ENCODE measurements at regions not wholly inside any gene's neighbourhood (a gene's known extent, or its start where the extent isn't known, plus 50 kb on each side); places are given as distances from the start of the nearest gene placed in this dataset.
A peak's percentile ranks its signal among the peaks of the same experiment; 100 is the strongest.

- no peak for DNase-seq (ENCODE audit: low read depth in 2 of 2)
- H3K4me3 ChIP-seq (replicated peaks in 1 of 2; ENCODE audit: low read depth in 2 of 2, low read length in 2 of 2), result no peak overlapping the region
- no peak for TF ChIP-seq CTCF (IDR thresholded peaks at IDR 0.05; ENCODE audit: low read depth, low read length)
Measured at GRCh38 chr1:67482733-67483482, 52.7 kb upstream of the SERBP1 start.

DNA sequence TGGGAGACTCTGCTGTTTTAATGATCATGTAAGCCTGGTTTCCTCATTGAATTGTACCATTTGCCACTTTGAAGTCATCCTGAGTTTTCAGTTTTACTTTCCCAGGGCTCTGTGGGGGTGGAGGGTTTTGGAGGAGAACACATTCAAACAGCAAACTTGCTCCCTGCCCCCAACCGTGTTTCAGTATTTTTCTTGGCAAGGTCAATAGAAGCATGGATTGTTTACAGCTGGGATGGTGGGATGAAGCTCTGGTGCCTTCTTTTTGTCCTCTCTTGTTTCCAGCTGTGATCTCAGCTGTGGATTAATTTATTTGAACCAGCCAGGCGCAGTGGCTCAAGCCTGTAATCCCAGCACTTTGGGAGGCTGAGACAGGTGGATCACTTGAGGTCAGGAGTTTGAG lies 54.3 kb upstream of the SERBP1 start:
- peak in 1 of 2 donors; percentile 14 for DNase-seq (ENCODE audit: low read depth in 2 of 2)
- TF ChIP-seq CTCF (IDR thresholded peaks at IDR 0.05; ENCODE audit: low read depth, low read length), result no peak
- H3K4me3 ChIP-seq (replicated peaks in 1 of 2; ENCODE audit: low read depth in 2 of 2, low read length in 2 of 2), result no peak overlapping the region

DNA sequence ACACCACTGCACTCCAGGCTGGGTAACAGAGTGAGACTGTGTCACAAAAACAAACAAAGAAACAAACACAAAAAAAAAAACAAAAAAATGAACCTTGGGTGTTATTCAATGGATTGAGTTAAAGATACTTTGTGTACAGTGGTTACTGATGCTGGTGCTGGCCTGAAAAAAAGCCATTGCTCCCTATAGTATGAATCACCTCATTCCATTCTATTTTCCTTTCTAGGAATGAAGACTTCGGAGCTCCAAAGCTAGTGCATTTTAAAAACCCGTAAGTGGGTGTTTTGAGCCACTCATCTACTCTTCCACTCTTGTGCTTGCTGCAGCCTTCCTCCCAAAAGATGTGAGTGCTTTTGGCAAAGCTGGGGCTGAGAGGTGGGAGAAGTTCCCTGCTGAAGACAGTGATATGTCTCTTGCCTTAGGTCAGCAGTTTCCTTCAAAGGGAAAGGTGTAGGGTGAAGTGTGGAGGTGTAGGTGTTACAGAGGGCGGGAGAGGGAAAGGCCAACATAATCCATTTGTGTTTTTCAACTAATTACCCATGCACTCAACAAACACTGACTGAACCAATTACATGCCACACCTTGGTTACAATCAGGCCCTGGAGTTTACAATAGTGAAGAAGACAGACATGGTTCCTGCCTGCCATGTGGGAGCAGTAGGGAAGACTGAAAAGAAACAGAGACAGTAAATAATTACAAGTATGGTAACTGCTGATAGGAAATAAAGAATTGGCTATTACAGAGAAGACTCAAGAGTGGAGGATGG lies 55.0 kb upstream of the SERBP1 start:
- H3K4me3 ChIP-seq (replicated peaks in 1 of 2; ENCODE audit: low read depth in 2 of 2, low read length in 2 of 2), result no peak overlapping the region
- no peak for TF ChIP-seq CTCF (IDR thresholded peaks at IDR 0.05; ENCODE audit: low read depth, low read length)
- DNase-seq (ENCODE audit: low read depth in 2 of 2), result no peak

- peak; percentile 14 for TF ChIP-seq CTCF (IDR thresholded peaks at IDR 0.05; ENCODE audit: low read depth, low read length)
- peak; percentile 30 to 36 for DNase-seq (ENCODE audit: low read depth in 2 of 2)
- no peak overlapping the region for H3K4me3 ChIP-seq (replicated peaks in 1 of 2; ENCODE audit: low read depth in 2 of 2, low read length in 2 of 2)
Measured at GRCh38 chr1:67489643-67490042, 59.4 kb upstream of the SERBP1 start.

- DNase-seq (ENCODE audit: low read depth in 2 of 2), result no peak
- no peak for TF ChIP-seq CTCF (IDR thresholded peaks at IDR 0.05; ENCODE audit: low read depth, low read length)
- H3K4me3 ChIP-seq (replicated peaks in 1 of 2; ENCODE audit: low read depth in 2 of 2, low read length in 2 of 2), result no peak overlapping the region
Measured at GRCh38 chr1:67491280-67491679, 61.1 kb upstream of the SERBP1 start.

GRCh38 chr1:67493148-67493547 lies 62.9 kb upstream of the SERBP1 start:
- no peak for DNase-seq (ENCODE audit: low read depth in 2 of 2)
- no peak overlapping the region for H3K4me3 ChIP-seq (replicated peaks in 1 of 2; ENCODE audit: low read depth in 2 of 2, low read length in 2 of 2)
- TF ChIP-seq CTCF (IDR thresholded peaks at IDR 0.05; ENCODE audit: low read depth, low read length), result no peak

All from cardiac fibroblast (primary cell).